Kidney epithelial cell (primary cell): ENCODE measurements at regions not wholly inside any gene's neighbourhood (a gene's known extent, or its start where the extent isn't known, plus 50 kb on each side); places are given as distances from the start of the nearest gene placed in this dataset.
"Not testable (repeated sequence)": the region's sequence is repeated elsewhere in the genome, so short reads cannot be mapped to it uniquely, and the experiment has no call there.

Experiments used
- DNase-seq: peaks from one replicate; pipeline ENCODE4 v3.0.0-alpha.2; 2010; ENCODE audit warnings: low read depth
- H3K27me3 ChIP-seq: 2 replicates; pipeline ENCODE4 v1.6.0; 2011; ENCODE audit warnings: low read length; ENCODE audit not compliant: control insufficient read depth, insufficient read depth
- H3K36me3 ChIP-seq: 2 replicates; pipeline ENCODE4 v1.5.1; 2011; ENCODE audit warnings: low read length; ENCODE audit not compliant: control insufficient read depth, insufficient read depth
- H3K4me3 ChIP-seq: 2 replicates; pipeline ENCODE4 v1.5.1; 2011; ENCODE audit warnings: low read depth, mild to moderate bottlenecking, control low read depth, low read length
- CTCF ChIP-seq: IDR thresholded peaks from 2 replicates; pipeline ENCODE4 v1.5.1; 2011; ENCODE audit warnings: mild to moderate bottlenecking, moderate library complexity, low read length, control low read depth, inconsistent platforms; ENCODE audit not compliant: insufficient read depth, poor library complexity, severe bottlenecking

DNA sequence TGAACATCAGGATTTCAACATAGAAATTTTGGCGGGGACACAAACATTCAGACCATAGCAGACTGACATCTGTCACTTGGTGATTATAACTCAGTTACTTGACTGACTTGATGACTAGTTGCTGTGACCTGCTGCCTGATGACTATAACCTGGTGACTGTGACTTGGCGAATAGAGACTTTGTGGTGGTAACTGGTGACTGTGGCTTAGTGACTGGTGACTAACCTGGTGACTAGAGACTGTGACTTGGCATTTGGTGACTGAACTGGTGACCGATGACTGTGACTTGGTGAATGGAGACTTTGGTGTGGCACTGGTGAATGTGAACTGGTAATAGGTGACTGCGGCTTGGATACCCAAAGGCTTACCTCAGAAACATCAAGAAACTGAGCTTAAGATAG lies 563.1 kb upstream of the FAM98A start:
- Histone ChIP-seq H3K27me3 (no peaks in the 10 kb centered on the region), H3K36me3 (no peaks in the 10 kb centered on the region), H3K4me3 (no peak overlapping the region)
- TF ChIP-seq CTCF, result no peak
- DNase-seq, result no peak

DNA sequence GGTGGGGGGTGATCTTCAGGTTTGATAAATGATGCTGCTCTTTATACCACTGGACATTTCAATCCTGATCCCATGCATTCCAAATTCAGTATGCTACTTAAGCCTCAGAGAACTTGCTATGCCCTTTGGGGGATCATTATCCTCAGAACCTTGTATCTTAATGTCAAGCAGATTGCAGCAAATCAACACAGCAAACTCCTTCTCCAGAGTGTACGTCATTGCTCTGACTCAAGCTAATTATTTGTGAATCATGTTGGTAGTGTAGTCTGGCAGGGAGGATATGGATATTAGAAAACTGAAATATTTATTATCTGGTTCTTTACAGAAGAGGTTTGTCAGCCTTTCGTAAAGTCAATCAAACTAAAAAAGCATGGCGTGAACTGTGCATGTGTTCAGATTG lies 562.5 kb upstream of the FAM98A start:
- TF ChIP-seq CTCF, result no peak
- Histone ChIP-seq H3K4me3 (no peak overlapping the region), H3K27me3 (no peaks in the 10 kb centered on the region), H3K36me3 (no peaks in the 10 kb centered on the region)
- DNase-seq, result no peak

GRCh38 chr2:34159901-34160300 lies 560.8 kb upstream of the FAM98A start:
- Histone ChIP-seq H3K36me3 (no peaks in the 10 kb centered on the region), H3K27me3 (no peaks in the 10 kb centered on the region), H3K4me3 (no peak overlapping the region)
- TF ChIP-seq CTCF, result no peak
- DNase-seq, result no peak

DNA sequence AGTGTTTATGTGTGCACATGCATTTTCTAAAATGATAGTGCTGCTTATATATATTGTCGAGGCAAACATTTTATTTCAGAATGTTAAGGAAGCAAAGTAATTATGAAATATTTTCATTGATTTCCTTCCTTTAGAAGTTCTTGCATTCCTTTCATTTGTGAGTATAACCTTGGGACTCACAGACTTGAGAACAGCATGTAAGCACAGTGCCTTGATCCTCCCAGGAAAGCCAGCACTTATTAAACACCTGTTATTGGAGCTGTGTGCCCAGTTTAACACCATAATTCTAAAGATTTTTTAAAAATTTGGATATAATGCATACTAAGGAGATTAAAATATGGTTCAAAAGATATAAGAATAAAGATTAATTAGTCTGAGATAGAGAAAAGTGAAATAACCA lies 554.4 kb upstream of the FAM98A start:
- Histone ChIP-seq H3K36me3 (no peaks in the 10 kb centered on the region), H3K4me3 (no peak overlapping the region), H3K27me3 (no peaks in the 10 kb centered on the region)
- no peak for DNase-seq
- TF ChIP-seq CTCF, result no peak

GRCh38 chr2:34147780-34148179 lies 548.7 kb upstream of the FAM98A start:
- DNase-seq, result no peak
- no peak for TF ChIP-seq CTCF
- H3K4me3 ChIP-seq, result no peak overlapping the region
- H3K36me3 ChIP-seq, result no peaks in the 10 kb centered on the region
- H3K27me3 ChIP-seq, result no peaks in the 10 kb centered on the region

DNA sequence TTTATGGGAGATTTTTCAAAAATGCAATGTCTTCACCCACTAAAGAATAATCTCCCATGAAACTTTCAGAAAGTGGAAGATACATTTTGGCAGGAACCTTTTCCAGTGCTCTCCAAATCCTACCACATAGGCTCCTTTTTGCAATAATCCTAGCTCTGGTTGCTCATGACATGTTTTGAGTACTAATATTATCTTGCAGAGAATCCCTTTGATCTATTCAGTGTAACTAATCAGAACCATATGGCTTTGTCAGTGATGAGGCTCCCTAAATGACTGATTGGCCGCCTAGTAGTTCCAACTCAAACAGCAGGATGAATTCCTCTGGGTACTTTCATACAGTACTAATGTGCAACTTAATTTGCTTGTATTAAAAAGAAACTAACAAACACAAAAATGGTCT lies 544.0 kb upstream of the FAM98A start:
- DNase-seq, result no peak
- H3K27me3 ChIP-seq, result no peaks in the 10 kb centered on the region
- no peak overlapping the region for H3K4me3 ChIP-seq
- no peak for TF ChIP-seq CTCF
- H3K36me3 ChIP-seq, result no peaks in the 10 kb centered on the region

GRCh38 chr2:34142531-34143008 lies 543.5 kb upstream of the FAM98A start:
- H3K27me3 ChIP-seq, DNase-seq, H3K36me3 ChIP-seq: not testable (repeated sequence)

GRCh38 chr2:34133065-34133464 lies 534.0 kb upstream of the FAM98A start:
- H3K36me3 ChIP-seq, H3K27me3 ChIP-seq, H3K4me3 ChIP-seq, DNase-seq: not testable (repeated sequence)

More at GRCh38 chr2:34142531-34143008, 543.5 kb upstream of the FAM98A start:
- H3K4me3 ChIP-seq, result not testable (repeated sequence)
